Lung (tissue), 11 donors: ENCODE measurements at regions not wholly inside any gene's neighbourhood (a gene's known extent, or its start where the extent isn't known, plus 50 kb on each side); places are given as distances from the start of the nearest gene placed in this dataset.
A peak's percentile ranks its signal among the peaks of the same experiment; 100 is the strongest.
"Not testable (repeated sequence)": the region's sequence is repeated elsewhere in the genome, so short reads cannot be mapped to it uniquely, and the experiment has no call there.

Source experiments
- ATAC-seq: fragments of 200-7000 bp; cut with Tn5 transposase; one replicate; pipeline ENCODE4 v1.9.1; 2020; ENCODE audit warnings: moderate number of reproducible peaks; ENCODE audit not compliant: insufficient read depth, low FRiP score
- DNase-seq, 3 donors: peaks; one replicate each; pipeline ENCODE4 v3.0.0-alpha.2; 2013 to 2017
- H3K27ac ChIP-seq, 2 donors: one replicate each; pipeline ENCODE4 v1.5.1; 2013; ENCODE audit warnings: mild to moderate bottlenecking in 2 of 2, moderate library complexity in 2 of 2, control low read depth in 1 of 2, inconsistent platforms in 1 of 2, low read depth in 1 of 2, low read length in 1 of 2
- H3K27me3 ChIP-seq, 3 donors: one replicate each; pipeline ENCODE4 v1.5.1; 2013; ENCODE audit warnings: low read length in 2 of 3; ENCODE audit not compliant: control insufficient read depth in 3 of 3, insufficient read depth in 3 of 3
- H3K36me3 ChIP-seq, 4 donors: one replicate each; pipeline ENCODE4 v1.5.1; 2013; ENCODE audit warnings: low read length in 4 of 4, mild to moderate bottlenecking in 1 of 4, moderate library complexity in 1 of 4; ENCODE audit not compliant: control insufficient read depth in 4 of 4, insufficient read depth in 4 of 4
- H3K4me1 ChIP-seq, 5 donors: one replicate each; pipeline ENCODE4 v1.5.1; 2013; ENCODE audit warnings: low read length in 5 of 5, mild to moderate bottlenecking in 2 of 5, moderate library complexity in 1 of 5; ENCODE audit not compliant: control insufficient read depth in 5 of 5, insufficient read depth in 5 of 5
- H3K4me3 ChIP-seq: one replicate; pipeline ENCODE4 v1.5.1; 2013; ENCODE audit warnings: mild to moderate bottlenecking, control low read depth, moderate library complexity
- H3K9ac ChIP-seq, 2 donors: one replicate each; pipeline ENCODE4 v1.5.1; 2013; ENCODE audit warnings: low read length in 2 of 2, control low read depth in 1 of 2; ENCODE audit not compliant: insufficient read depth in 1 of 2
- H3K9me3 ChIP-seq, 4 donors: one replicate each; pipeline ENCODE4 v1.5.1; 2013; ENCODE audit warnings: low read length in 3 of 4, mild to moderate bottlenecking in 1 of 4, moderate library complexity in 1 of 4; ENCODE audit not compliant: control insufficient read depth in 4 of 4, insufficient read depth in 3 of 4
- CTCF ChIP-seq: IDR thresholded peaks from 2 replicates; pipeline ENCODE4 v1.5.1; 2012; ENCODE audit warnings: mild to moderate bottlenecking; ENCODE audit errors: control extremely low read depth, extremely low read depth
- WGBS, 2 donors: extraction: QIAGEN DNeasy Blood & Tissue Kit; methylation state at CpG; one replicate each; pipeline ENCODE4 v1.1.7; 2013; 5-methylcytosine and 5-hydroxymethylcytosine counted together
- donor health status: control.
- donor health status: control.
- donor health status: Bipolar disorder and iron deficiency.
- donor health status: healthy.
- donor health status: DM: yes; HTN: yes; CAD: no.

- peaks cover 0 to 2% (median 0%) of the 10 kb centered on the region in 3 donors for H3K27me3 ChIP-seq
- 92 to 100% methylated on average over 1 of the region's 1 CpG for WGBS, 2 donors
- TF ChIP-seq CTCF: no peak
Measured at GRCh38 chr2:7165736-7166135, 248.5 kb downstream of the RNF144A start.

GRCh38 chr2:7167801-7168411 lies 250.7 kb downstream of the RNF144A start:
- no peak overlapping the region for H3K9ac ChIP-seq
- 87 to 95% methylated on average over 6 of the region's 6 CpGs for whole genome bisulfite sequencing, 2 donors
- DNase-seq: no peak
- H3K27me3 ChIP-seq: peaks cover 0 to 2% (median 0%) of the 10 kb centered on the region in 3 donors
- H3K4me3 ChIP-seq: no peak overlapping the region
- TF ChIP-seq CTCF: no peak
- no peak overlapping the region for H3K27ac ChIP-seq
- H3K9me3 ChIP-seq: no peaks in the 10 kb centered on the region
- no peaks in the 10 kb centered on the region for H3K36me3 ChIP-seq
- ATAC-seq: no peak
- peaks cover 0 to 6% (median 0%) of the 10 kb centered on the region in 5 donors for H3K4me1 ChIP-seq

More at GRCh38 chr2:7165736-7166135, 248.5 kb downstream of the RNF144A start:
- Histone ChIP-seq H3K4me3 (no peak overlapping the region), H3K27ac (no peak overlapping the region), H3K36me3 (no peaks in the 10 kb centered on the region), H3K9ac (no peak overlapping the region), H3K9me3 (no peaks in the 10 kb centered on the region), H3K4me1 (peaks cover 0 to 6% (median 0%) of the 10 kb centered on the region in 5 donors)
- no peak for ATAC-seq
- no peak for DNase-seq

- peaks cover 0 to 2% (median 0%) of the 10 kb centered on the region in 3 donors for H3K27me3 ChIP-seq
- H3K9me3 ChIP-seq: no peaks in the 10 kb centered on the region
- no peak overlapping the region for H3K9ac ChIP-seq
- peak; percentile 14 to 78 (median 42) for DNase-seq
- no peak overlapping the region for H3K27ac ChIP-seq
- peaks cover 0 to 6% (median 0%) of the 10 kb centered on the region in 5 donors for H3K4me1 ChIP-seq
- WGBS, 2 donors: 71 to 86% methylated on average over 6 of the region's 6 CpGs
- no peak for ATAC-seq
- no peak overlapping the region for H3K4me3 ChIP-seq
- no peaks in the 10 kb centered on the region for H3K36me3 ChIP-seq
- TF ChIP-seq CTCF: no peak
Measured at GRCh38 chr2:7169593-7169992, 252.4 kb downstream of the RNF144A start.

GRCh38 chr2:7178996-7179395 lies 261.8 kb downstream of the RNF144A start:
- not testable (repeated sequence) for H3K27ac ChIP-seq, H3K36me3 ChIP-seq, ATAC-seq, H3K9me3 ChIP-seq, H3K27me3 ChIP-seq, DNase-seq, H3K9ac ChIP-seq, H3K4me3 ChIP-seq, H3K4me1 ChIP-seq
- WGBS, 2 donors: 97% methylated on average over 17 of the region's 17 CpGs
